Tibial nerve (tissue), 4 donors: ENCODE measurements at regions not wholly inside any gene's neighbourhood (a gene's known extent, or its start where the extent isn't known, plus 50 kb on each side); places are given as distances from the start of the nearest gene placed in this dataset.

Source experiments
- CTCF ChIP-seq, 5 experiments: fragments of 200-600 bp in 3 of 5; fragments of 450-650 bp in 2 of 5; sonication (generic) in 3 of 5; IDR thresholded peaks; one replicate each; pipeline ENCODE4 v1.5.1; 2016 to 2019; ENCODE audit warnings: antibody characterized with exemption in 5 of 5, mild to moderate bottlenecking in 3 of 5, moderate library complexity in 2 of 5
- EP300 ChIP-seq, 2 donors: sonication (generic); formaldehyde crosslinking; IDR thresholded peaks; one replicate each; pipeline ENCODE4 v1.6.1; 2017; ENCODE audit warnings: antibody characterized with exemption in 2 of 2, mild to moderate bottlenecking in 1 of 2
- POLR2A ChIP-seq, 2 donors: fragments of 450-650 bp; IDR thresholded peaks; one replicate each; pipeline ENCODE4 v1.6.1; 2017; ENCODE audit warnings: antibody characterized with exemption in 2 of 2, mild to moderate bottlenecking in 2 of 2, moderate library complexity in 2 of 2

GRCh38 chr22:27434898-27435297 lies 366.7 kb downstream of the MN1 start:
- TF ChIP-seq POLR2A (IDR thresholded peaks at IDR 0.05) (no peak), CTCF (IDR thresholded peaks at IDR 0.05) (no peak), EP300 (IDR thresholded peaks at IDR 0.05) (peak in 1 of 2 donors; percentile 25)
